ENCODE measurements at regions not wholly inside any gene's neighbourhood (a gene's known extent, or its start where the extent isn't known, plus 50 kb on each side); places are given as distances from the start of the nearest gene placed in this dataset.

DNA sequence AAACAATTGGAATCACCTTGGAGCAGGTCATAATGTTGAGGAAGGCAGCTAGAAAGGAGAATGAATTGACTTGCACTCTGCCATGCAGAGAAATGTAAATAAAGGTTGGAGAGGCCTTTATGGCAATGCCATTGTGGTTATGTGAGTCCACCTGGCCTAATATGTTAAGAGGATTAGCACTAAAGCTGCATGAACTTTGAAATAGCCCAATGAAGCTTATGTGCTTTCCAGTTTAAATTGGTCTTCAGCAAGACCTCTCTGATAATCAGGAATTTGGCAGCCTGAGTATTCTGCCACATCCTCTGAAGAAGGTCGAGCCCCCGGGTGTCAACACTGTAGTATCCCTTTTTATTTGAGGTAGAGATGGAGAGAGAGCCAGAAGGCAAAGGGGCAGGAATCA is 464.9 kb downstream of the CDH2 start:
- H3K36me3 Mint-ChIP-seq (ENCODE audit: insufficient read depth) = peaks cover 1% of the 10 kb centered on the region
- H3K4me3 Mint-ChIP-seq (ENCODE audit: low read depth) = no peak overlapping the region
- H3K9me3 Mint-ChIP-seq (ENCODE audit: low read depth) = peaks cover 9% of the 10 kb centered on the region
- TF ChIP-seq, protein P1, sequence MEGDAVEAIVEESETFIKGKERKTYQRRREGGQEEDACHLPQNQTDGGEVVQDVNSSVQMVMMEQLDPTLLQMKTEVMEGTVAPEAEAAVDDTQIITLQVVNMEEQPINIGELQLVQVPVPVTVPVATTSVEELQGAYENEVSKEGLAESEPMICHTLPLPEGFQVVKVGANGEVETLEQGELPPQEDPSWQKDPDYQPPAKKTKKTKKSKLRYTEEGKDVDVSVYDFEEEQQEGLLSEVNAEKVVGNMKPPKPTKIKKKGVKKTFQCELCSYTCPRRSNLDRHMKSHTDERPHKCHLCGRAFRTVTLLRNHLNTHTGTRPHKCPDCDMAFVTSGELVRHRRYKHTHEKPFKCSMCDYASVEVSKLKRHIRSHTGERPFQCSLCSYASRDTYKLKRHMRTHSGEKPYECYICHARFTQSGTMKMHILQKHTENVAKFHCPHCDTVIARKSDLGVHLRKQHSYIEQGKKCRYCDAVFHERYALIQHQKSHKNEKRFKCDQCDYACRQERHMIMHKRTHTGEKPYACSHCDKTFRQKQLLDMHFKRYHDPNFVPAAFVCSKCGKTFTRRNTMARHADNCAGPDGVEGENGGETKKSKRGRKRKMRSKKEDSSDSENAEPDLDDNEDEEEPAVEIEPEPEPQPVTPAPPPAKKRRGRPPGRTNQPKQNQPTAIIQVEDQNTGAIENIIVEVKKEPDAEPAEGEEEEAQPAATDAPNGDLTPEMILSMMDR (IDR thresholded peaks at IDR 0.05; ENCODE audit: unreplicated experiment) = no peak
- H3K27ac Mint-ChIP-seq = no peak overlapping the region
- peaks cover 19% of the 10 kb centered on the region for H3K4me1 Mint-ChIP-seq (ENCODE audit: low read depth)
- H3K27me3 Mint-ChIP-seq = no peaks in the 10 kb centered on the region
- DNase-seq (ENCODE audit: low spot score, unreplicated experiment) = no peak

DNA sequence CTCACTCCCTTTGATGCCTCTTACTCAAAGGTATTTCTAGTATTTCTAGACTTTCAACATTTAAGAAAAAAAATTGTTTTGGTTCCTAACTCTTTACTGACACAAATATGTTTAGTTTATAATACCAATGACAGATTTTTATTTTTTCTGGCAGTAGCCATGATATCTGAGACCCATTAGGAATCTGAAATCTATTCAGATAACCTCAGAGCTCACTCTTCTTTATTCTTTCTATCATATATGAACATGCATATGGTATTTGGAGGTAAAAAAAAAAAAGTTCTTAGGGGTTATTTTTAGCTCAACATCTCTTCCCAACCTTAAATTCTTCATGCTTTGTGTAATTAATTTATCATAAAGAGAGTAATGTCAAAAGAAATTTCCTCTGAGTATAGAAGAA is 465.5 kb downstream of the CDH2 start:
- Mint-ChIP-seq H3K27ac (no peak overlapping the region), H3K4me1 (ENCODE audit: low read depth) (peaks cover 19% of the 10 kb centered on the region), H3K9me3 (ENCODE audit: low read depth) (peaks cover 9% of the 10 kb centered on the region), H3K27me3 (no peaks in the 10 kb centered on the region), H3K4me3 (ENCODE audit: low read depth) (no peak overlapping the region), H3K36me3 (ENCODE audit: insufficient read depth) (peaks cover 1% of the 10 kb centered on the region)
- DNase-seq (ENCODE audit: low spot score, unreplicated experiment) = no peak
- TF ChIP-seq, protein P1 (IDR thresholded peaks at IDR 0.05; ENCODE audit: unreplicated experiment) = no peak

DNA sequence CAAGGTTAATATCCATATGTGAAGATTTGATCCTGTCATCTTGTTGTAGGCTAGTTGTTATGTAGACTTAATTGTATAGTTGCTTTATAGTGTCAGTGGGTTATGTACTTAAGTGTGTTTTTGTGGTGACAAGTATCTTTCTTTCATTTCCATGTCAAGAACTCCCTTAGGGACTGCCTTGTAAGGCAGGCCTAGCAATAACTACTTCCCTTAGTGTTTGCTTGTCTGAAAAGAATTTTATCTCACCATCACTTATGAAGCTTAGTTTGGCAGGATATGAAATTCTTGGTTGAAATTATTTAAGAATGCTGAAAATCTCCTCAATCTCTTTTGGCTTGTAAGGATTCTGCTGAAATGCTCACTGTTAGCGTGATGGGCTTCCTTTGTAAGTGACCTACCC is 467.6 kb downstream of the CDH2 start:
- DNase-seq (ENCODE audit: low spot score, unreplicated experiment) = no peak
- peaks cover 19% of the 10 kb centered on the region for H3K4me1 Mint-ChIP-seq (ENCODE audit: low read depth)
- peaks cover 1% of the 10 kb centered on the region for H3K36me3 Mint-ChIP-seq (ENCODE audit: insufficient read depth)
- no peak overlapping the region for H3K4me3 Mint-ChIP-seq (ENCODE audit: low read depth)
- peaks cover 9% of the 10 kb centered on the region for H3K9me3 Mint-ChIP-seq (ENCODE audit: low read depth)
- H3K27ac Mint-ChIP-seq = no peak overlapping the region
- no peaks in the 10 kb centered on the region for H3K27me3 Mint-ChIP-seq
- TF ChIP-seq, protein P1 (IDR thresholded peaks at IDR 0.05; ENCODE audit: unreplicated experiment) = no peak

DNA sequence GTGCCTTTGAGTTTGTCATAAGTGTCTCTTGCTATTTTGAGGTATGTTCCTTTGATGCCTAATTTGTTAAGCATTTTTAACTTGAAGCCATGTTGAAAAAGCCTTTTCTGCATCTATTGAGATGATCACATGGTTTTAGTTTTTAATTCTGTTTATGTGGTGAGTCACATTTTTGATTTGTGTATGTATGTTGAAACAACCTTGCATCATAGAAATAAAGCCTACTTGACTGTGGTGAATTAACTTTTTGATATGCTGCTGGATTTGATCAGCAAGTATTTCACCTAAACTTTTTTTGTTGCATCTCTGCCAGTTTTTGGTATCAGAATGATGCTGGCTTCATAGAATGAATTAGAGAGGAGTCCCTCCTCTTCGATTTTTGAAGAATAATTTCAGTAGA is 469.7 kb downstream of the CDH2 start:
- Mint-ChIP-seq H3K27ac (no peak overlapping the region), H3K4me1 (ENCODE audit: low read depth) (peaks cover 7% of the 10 kb centered on the region), H3K36me3 (ENCODE audit: insufficient read depth) (peaks cover 1% of the 10 kb centered on the region), H3K4me3 (ENCODE audit: low read depth) (no peak overlapping the region), H3K27me3 (peaks cover 5% of the 10 kb centered on the region), H3K9me3 (ENCODE audit: low read depth) (peaks cover 9% of the 10 kb centered on the region)
- DNase-seq (ENCODE audit: low spot score, unreplicated experiment) = no peak
- TF ChIP-seq, protein P1 (IDR thresholded peaks at IDR 0.05; ENCODE audit: unreplicated experiment) = no peak

DNA sequence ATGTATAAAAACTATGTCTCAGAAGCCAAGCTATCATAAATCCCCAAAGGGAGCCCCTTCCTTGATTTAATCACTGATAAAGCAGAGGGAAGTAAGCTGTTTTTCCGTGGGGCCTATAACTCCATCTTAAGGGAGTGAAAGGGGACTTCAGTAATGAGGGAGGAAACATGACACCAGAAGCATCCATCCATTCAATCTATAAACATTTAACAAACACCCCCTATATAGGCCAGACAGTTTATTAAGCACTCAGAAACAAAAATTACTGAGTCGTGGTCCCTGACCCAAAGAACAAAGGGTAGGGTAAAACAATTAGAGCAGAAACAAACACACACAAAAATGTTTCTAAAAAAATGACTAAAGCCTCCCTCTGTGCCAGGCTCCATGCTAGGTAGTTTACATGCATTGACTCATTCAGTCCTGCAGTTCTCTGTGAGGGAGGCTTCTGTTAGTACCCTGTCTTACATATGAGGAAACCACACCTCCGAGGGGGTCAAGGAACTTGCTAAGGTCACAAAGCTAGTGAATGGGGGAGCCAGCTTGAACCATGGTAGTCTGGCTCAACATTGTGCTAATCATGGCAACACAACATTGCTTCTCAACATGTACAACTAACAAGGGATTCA is 472.1 kb downstream of the CDH2 start:
- DNase-seq (ENCODE audit: low spot score, unreplicated experiment) = no peak
- H3K27me3 Mint-ChIP-seq = peaks cover 8% of the 10 kb centered on the region
- TF ChIP-seq, protein P1 (IDR thresholded peaks at IDR 0.05; ENCODE audit: unreplicated experiment) = no peak
- H3K27ac Mint-ChIP-seq = no peak overlapping the region
- no peaks in the 10 kb centered on the region for H3K4me1 Mint-ChIP-seq (ENCODE audit: low read depth)
- no peak overlapping the region for H3K4me3 Mint-ChIP-seq (ENCODE audit: low read depth)
- peaks cover 9% of the 10 kb centered on the region for H3K9me3 Mint-ChIP-seq (ENCODE audit: low read depth)
- H3K36me3 Mint-ChIP-seq (ENCODE audit: insufficient read depth) = peaks cover 1% of the 10 kb centered on the region
